A673 (cell line): ENCODE measurements at regions not wholly inside any gene's neighbourhood (a gene's known extent, or its start where the extent isn't known, plus 50 kb on each side); places are given as distances from the start of the nearest gene placed in this dataset.

Experiments
- BruUV-seq: library from RNA; stranded (reverse); fragments of 400-500 nt; replicated peaks from 2 replicates; lab custom pipeline; 2021; lab: Mats Ljungman, UMichigan
- CTCF ChIA-PET: fragments of 300-600 bp; sonication (Branson Sonifier 250); formaldehyde crosslinking; loops from one replicate; lab custom pipeline; 2022; ENCODE audit warnings: antibody characterized with exemption; lab: Charles Lee
- POLR2A ChIA-PET: fragments of 300-600 bp; sonication (Branson Sonifier 250); formaldehyde crosslinking; loops from one replicate; lab custom pipeline; 2022; ENCODE audit warnings: antibody characterized with exemption; ENCODE audit not compliant: low non-redundant PET; lab: Charles Lee
- DNase-seq: peaks from one replicate; pipeline ENCODE4 v3.0.0-alpha.2; 2015; ENCODE audit warnings: low spot score
- H3K27ac ChIP-seq: fragments of 200-600 bp; sonication (generic); 2 replicates; pipeline ENCODE4 v1.5.1; 2016; ENCODE audit warnings: mixed run types, low read depth, mild to moderate bottlenecking, mixed read lengths, antibody characterized with exemption, low read length; ENCODE audit not compliant: poor library complexity, severe bottlenecking
- H3K27me3 ChIP-seq: fragments of 200-600 bp; sonication (generic); replicated peaks from 2 replicates; pipeline ENCODE4 v1.6.1; 2017; ENCODE audit warnings: mixed run types, low read depth, mild to moderate bottlenecking, mixed read lengths, antibody characterized with exemption, low read length; ENCODE audit not compliant: insufficient read depth, poor library complexity
- H3K36me3 ChIP-seq: fragments of 200-600 bp; sonication (generic); 2 replicates; pipeline ENCODE4 v1.6.1; 2016; ENCODE audit warnings: mixed run types, mild to moderate bottlenecking, mixed read lengths, antibody characterized with exemption, low read length; ENCODE audit not compliant: insufficient read depth, poor library complexity, severe bottlenecking
- H3K4me1 ChIP-seq: fragments of 200-600 bp; sonication (generic); 2 replicates; pipeline ENCODE4 v1.6.1; 2017; ENCODE audit warnings: mixed run types, mild to moderate bottlenecking, mixed read lengths, antibody characterized with exemption, low read length; ENCODE audit not compliant: insufficient read depth, poor library complexity, severe bottlenecking
- H3K4me3 ChIP-seq: fragments of 200-600 bp; sonication (generic); 2 replicates; pipeline ENCODE4 v1.5.1; 2016; ENCODE audit warnings: low read depth, mixed run types, mild to moderate bottlenecking, mixed read lengths, low read length; ENCODE audit not compliant: poor library complexity, severe bottlenecking
- H3K9me3 ChIP-seq: fragments of 200-600 bp; sonication (generic); 2 replicates; pipeline ENCODE4 v1.6.1; 2016; ENCODE audit warnings: mixed run types, low read depth, mild to moderate bottlenecking, mixed read lengths, antibody characterized with exemption, low read length; ENCODE audit not compliant: poor library complexity, severe bottlenecking
- CTCF ChIP-seq: fragments of 300-800, 200-600 bp; sonication (generic); conservative IDR thresholded peaks from 2 replicates; pipeline ENCODE4 v1.5.1; 2017; ENCODE audit warnings: low read depth, mild to moderate bottlenecking, antibody characterized with exemption, low read length, moderate library complexity, mixed read lengths
- EZH2 ChIP-seq: fragments of 200-600 bp; sonication (generic); IDR thresholded peaks from 2 replicates; pipeline ENCODE4 v1.6.1; 2017; ENCODE audit warnings: borderline replicate concordance, low read depth, mild to moderate bottlenecking, mixed read lengths, antibody characterized with exemption, low read length; ENCODE audit not compliant: poor library complexity, severe bottlenecking
- intact Hi-C: fragments of 100-400 bp; cut with micrococcal nuclease; formaldehyde crosslinking; loops from one replicate; pipeline ENCODE4 v1.10.0; 2022; ENCODE audit not compliant: unreplicated experiment

- H3K4me3 ChIP-seq, result no peak overlapping the region
- H3K4me1 ChIP-seq, result peaks cover 24% of the 10 kb centered on the region
- POLR2A ChIA-PET, result no interaction called here
- TF ChIP-seq EZH2, result no peak
- no peak for TF ChIP-seq CTCF
- no peak overlapping the region for H3K27ac ChIP-seq
- no peaks in the 10 kb centered on the region for H3K36me3 ChIP-seq
- no peaks in the 10 kb centered on the region for H3K27me3 ChIP-seq
- H3K9me3 ChIP-seq, result no peaks in the 10 kb centered on the region
- intact Hi-C loops, result no loop called here
- no peak for DNase-seq
- no TSS peak for BruUV-seq
- CTCF ChIA-PET, result no interaction called here
Measured at GRCh38 chr1:90142697-90143096, 147.8 kb downstream of the ZNF326 start.

- H3K4me3 ChIP-seq, result no peak overlapping the region
- TF ChIP-seq EZH2 (no peak), CTCF (no peak)
- H3K9me3 ChIP-seq, result peaks cover 10% of the 10 kb centered on the region
- no peaks in the 10 kb centered on the region for H3K27me3 ChIP-seq
- CTCF ChIA-PET, result no interaction called here
- POLR2A ChIA-PET, result no interaction called here
- H3K36me3 ChIP-seq, result no peaks in the 10 kb centered on the region
- H3K27ac ChIP-seq, result no peak overlapping the region
- peaks cover 31% of the 10 kb centered on the region for H3K4me1 ChIP-seq
- DNase-seq, result no peak
- intact Hi-C loops, result loop anchor here (10.0 kb wide), 1 partner anchor 335 kb away; no protein-coding TSS in a partner anchor
- BruUV-seq, result no TSS peak
Measured at GRCh38 chr1:90139837-90140236, 144.9 kb downstream of the ZNF326 start.

GRCh38 chr1:90135286-90135685 is 140.4 kb downstream of the ZNF326 start:
- BruUV-seq, result no TSS peak
- Histone ChIP-seq H3K36me3 (no peaks in the 10 kb centered on the region), H3K27ac (peak overlapping the region; percentile 0), H3K9me3 (peaks cover 10% of the 10 kb centered on the region), H3K4me3 (no peak overlapping the region), H3K27me3 (no peaks in the 10 kb centered on the region), H3K4me1 (peaks cover 35% of the 10 kb centered on the region)
- TF ChIP-seq EZH2 (no peak), CTCF (no peak)
- CTCF ChIA-PET, result no interaction called here
- intact Hi-C loops, result loop anchor here (10.0 kb wide), 1 partner anchor 340 kb away; no protein-coding TSS in a partner anchor
- peak; percentile 42 for DNase-seq
- POLR2A ChIA-PET, result no interaction called here
